GM04504 (cell line): ENCODE measurements at regions not wholly inside any gene's neighbourhood (a gene's known extent, or its start where the extent isn't known, plus 50 kb on each side); places are given as distances from the start of the nearest gene placed in this dataset.

ENCODE experiments used
- DNase-seq: peaks from one replicate; pipeline ENCODE4 v3.0.0-alpha.2; 2012; ENCODE audit warnings: low read depth

DNA sequence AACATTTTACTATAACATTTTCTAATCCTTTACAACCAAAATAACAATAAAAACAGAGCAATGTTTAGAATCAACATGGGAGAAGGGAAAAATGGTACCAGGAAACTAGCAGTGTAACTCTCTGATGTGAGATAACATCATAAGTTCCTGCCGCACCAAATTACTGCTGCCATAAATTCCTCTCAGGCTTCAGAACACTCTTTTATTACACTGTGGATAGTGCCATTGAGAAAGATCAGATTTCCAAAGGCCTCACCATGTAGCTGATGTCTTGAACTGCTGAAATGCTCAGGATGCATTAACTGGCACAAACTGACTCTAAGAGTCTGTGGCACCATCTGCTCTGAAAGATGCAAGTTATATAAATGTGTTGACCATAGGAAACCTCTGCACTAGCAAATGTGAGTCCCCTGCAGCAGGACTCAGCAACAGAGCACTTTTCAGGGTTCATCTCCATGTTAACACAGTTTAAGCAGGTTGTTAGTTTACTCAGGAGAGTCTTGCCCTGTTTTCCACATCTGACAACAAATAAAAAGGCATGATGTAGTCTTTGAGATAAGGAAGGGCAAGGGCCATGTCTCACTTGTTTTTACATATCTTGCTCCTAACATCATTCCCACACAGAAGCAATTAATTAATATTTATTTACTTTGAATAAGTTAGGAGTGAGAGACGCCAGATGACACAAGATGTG, 218.1 kb downstream of the CETN3 start:
- no peak for DNase-seq

DNA sequence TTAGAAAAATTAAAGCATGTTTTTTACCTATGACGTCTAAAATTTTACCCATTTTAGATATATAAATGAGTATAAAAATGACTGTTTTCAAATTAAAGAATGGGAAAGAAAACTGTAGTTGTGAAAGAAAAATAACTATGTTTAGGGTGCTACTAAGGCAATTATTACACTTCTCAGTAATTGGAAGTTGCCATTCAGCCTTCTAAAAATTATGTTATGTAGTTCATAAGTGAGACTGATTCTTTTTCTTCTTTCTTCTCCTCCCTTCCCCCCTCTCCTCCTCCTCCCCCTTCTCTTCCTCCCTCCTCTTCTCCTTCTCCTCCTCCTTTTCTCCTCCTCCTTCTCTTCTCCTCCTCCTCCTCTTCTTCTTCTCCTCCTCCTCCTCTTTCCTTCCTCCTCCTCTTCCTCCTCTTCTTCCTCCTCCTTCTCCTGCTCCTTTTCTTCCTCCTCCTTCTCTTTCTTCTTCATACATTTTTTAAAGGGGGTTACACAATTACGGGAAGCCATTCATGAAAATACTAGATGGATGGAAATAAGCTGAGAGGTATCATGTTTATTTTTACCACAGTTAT, 223.6 kb downstream of the CETN3 start:
- DNase-seq, result no peak

- DNase-seq, result no peak
Measured at GRCh38 chr5:90184764-90185163, 224.8 kb downstream of the CETN3 start.

- DNase-seq, result no peak
Measured at GRCh38 chr5:90182726-90183125, 226.8 kb downstream of the CETN3 start.

DNA sequence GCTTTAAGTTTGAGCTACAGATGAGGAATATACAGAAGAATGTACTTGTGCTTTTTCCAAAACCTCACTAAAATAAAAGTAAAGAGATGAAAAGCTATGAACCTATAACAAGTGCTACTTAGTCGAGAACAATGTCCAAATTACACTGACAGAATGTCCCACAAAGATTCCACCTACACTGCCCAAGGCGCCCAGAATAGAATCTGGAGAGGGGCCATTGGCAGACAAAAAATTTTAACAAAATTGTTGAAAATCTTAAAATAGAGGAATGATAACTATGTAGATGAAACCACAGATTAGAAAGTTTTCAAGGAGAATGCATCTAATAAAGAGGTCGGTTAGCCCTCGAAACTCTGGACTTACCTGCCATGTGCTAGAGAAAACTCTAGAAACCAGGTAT, 235.3 kb downstream of the CETN3 start:
- DNase-seq, result no peak

GRCh38 chr5:90173299-90174030, 236.1 kb downstream of the CETN3 start:
- no peak for DNase-seq

DNA sequence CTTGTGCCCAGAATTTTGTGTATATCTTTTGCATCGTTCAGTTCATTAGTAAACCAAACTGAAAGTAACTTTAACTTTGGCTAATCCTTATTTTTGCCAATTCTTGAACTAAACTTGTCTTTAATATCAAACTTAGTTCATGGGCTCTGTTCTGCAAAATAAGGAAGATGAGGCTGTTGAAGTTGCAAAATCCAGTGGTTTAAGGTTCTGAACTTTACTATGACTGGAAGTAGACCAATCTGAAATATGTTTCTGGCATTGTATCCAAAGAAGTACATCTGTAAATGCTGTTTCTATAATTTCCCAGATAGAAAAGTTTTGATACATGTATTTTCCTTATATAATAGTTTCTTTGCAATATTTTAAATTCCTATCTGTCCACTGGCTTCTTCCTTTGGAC, 238.1 kb downstream of the CETN3 start:
- no peak for DNase-seq

GRCh38 chr5:90170261-90170660, 239.3 kb downstream of the CETN3 start:
- no peak for DNase-seq

- no peak for DNase-seq
Measured at GRCh38 chr5:90169078-90169477, 240.5 kb downstream of the CETN3 start.

DNA sequence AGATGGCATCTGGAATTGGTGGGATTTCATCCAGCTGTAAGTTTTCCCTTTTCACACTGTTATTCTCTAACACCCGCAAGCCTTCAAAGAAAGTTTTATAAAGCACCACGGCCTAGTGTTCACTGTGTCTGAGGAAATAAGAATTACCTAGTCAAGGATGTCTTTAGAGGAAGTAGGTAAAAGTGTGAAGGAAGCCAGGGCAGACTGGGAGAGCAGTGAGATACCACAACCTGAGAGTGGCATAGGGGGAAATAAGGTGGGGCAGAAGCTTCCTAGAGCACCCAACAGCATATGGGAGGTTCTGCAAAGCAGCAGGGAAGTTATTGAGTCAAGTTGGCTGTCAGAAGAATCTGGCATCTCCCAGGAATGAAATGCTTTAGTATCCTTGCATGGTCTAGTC, 241.2 kb downstream of the CETN3 start:
- no peak for DNase-seq

- DNase-seq, result no peak
Measured at GRCh38 chr5:90166816-90167215, 242.7 kb downstream of the CETN3 start.

DNA sequence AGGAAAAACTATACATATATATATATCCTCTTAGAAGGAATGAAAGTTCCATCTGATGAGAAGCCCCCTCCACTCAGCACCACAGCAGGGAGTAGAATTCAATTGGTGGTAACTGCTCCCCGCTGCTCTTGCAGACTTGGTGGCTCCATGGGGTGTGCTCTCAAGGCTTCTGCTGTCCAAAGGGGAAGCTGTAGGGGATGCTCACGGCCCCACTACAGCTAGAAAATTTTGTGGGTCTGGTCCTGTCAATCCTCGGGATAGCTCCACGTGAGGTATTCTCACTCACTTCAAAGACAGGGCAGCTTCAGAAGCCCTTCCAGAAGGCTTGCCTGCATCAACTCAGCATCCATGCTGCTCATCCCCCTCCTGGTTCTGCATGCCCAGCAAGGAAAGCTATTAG, 247.2 kb downstream of the CETN3 start:
- DNase-seq, result no peak

- no peak for DNase-seq
Measured at GRCh38 chr5:90161414-90161813, 248.1 kb downstream of the CETN3 start.

GRCh38 chr5:90158131-90158530, 251.4 kb downstream of the CETN3 start:
- DNase-seq, result no peak

GRCh38 chr5:90153031-90153430, 256.5 kb downstream of the CETN3 start:
- DNase-seq, result no peak

- no peak for DNase-seq
Measured at GRCh38 chr5:90144625-90145327, 264.8 kb downstream of the CETN3 start.

- no peak for DNase-seq
Measured at GRCh38 chr5:90142541-90142940, 267.0 kb downstream of the CETN3 start.

DNA sequence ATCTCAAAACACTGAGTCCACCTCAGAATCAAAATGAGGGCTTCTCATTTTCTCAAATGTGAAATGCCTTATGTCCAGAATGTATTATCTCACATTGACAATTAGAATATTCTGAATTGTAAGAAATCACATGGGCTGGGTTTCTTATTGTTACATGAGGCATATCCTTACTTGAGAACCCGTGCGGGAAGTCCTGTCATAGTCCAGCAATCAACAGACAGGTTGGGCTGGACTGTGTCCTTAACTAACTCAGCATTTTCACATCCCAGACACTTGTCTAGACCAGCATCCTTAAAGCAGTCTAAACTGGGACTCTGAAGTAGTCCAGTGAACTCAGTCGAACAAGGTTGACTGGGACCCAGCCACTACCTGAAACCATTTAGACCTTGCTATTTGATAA, 267.6 kb downstream of the CETN3 start:
- DNase-seq, result no peak

- no peak for DNase-seq
Measured at GRCh38 chr5:90136952-90137528, 272.5 kb downstream of the CETN3 start.

- no peak for DNase-seq
Measured at GRCh38 chr5:90135779-90136378, 273.7 kb downstream of the CETN3 start.

DNA sequence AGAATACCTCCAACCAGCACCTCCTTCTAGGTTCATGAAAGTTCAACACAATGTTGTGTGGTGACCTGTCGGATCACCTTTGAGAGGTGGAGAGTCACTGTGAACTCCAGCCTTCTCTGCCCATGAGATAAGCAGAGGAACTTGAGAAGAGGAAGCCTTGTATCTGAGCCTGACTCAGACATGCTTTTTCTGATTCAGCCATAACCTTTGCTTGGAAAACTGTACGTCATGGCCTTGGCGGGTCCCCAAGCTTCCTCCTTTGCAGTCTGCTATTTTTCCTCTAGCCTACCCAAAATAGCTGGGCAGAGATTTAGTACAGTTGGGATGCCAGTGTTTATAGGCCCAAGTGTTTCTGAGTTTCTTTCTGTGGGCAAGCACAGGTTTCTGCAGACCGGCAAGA, 274.7 kb downstream of the CETN3 start:
- DNase-seq, result no peak

DNA sequence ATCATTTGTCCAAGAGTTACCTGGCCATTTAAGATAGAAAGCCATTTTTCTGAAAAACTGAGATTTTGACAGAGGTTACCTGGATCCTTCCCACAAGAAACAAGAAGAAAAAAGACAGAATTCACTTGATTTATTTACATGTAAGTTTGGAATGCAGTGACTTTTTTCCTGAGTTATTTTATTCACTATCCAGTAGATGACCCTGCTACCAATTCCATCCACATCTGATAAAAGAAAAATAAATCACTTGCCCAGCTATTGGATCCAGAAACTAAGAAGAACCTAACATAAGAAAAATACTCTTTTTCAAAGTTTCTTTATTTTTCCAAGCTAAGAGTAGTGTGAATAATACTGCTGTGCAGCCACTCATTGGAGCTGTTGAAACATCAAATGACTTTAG, 275.2 kb downstream of the CETN3 start:
- no peak for DNase-seq
